ENCODE measurements at regions not wholly inside any gene's neighbourhood (a gene's known extent, or its start where the extent isn't known, plus 50 kb on each side); places are given as distances from the start of the nearest gene placed in this dataset.

GRCh38 chr12:38601949-38602348 lies 285.4 kb downstream of the ALG10B start:
- no peaks in the 10 kb centered on the region for H3K79me2 ChIP-seq (ENCODE audit: insufficient read depth, low read depth)
- H3K4me1 ChIP-seq (ENCODE audit: low read depth, poor library complexity, severe bottlenecking) = no peaks in the 10 kb centered on the region
- H4K20me1 ChIP-seq (ENCODE audit: insufficient read depth) = no peaks in the 10 kb centered on the region
- H3K4me2 ChIP-seq = no peak overlapping the region
- H3K4me3 ChIP-seq (IDR thresholded peaks at IDR 0.05; ENCODE audit: insufficient read depth, low read depth, low read length) = no peak overlapping the region
- H3K27me3 ChIP-seq (ENCODE audit: insufficient read depth, low read depth) = no peaks in the 10 kb centered on the region
- H3K27ac ChIP-seq = no peak overlapping the region
- no peak overlapping the region for H3K9ac ChIP-seq
- TF ChIP-seq CTCF (conservative IDR thresholded peaks at IDR 0.05; ENCODE audit: low read depth, low read length) = no peak
- H2AFZ ChIP-seq (ENCODE audit: low read depth) = no peak overlapping the region
- no peaks in the 10 kb centered on the region for H3K36me3 ChIP-seq (ENCODE audit: insufficient read depth)
